Endothelial cell of umbilical vein (primary cell): ENCODE measurements at regions not wholly inside any gene's neighbourhood (a gene's known extent, or its start where the extent isn't known, plus 50 kb on each side); places are given as distances from the start of the nearest gene placed in this dataset.

Experiments used
- BruUV-seq: library from RNA; stranded (reverse); fragments of 400-500 nt; replicated peaks from 2 replicates; lab custom pipeline; 2021; lab: Mats Ljungman, UMichigan
- CTCF ChIA-PET: fragments of 300-600, 350-600 bp; sonication (Branson Sonifier 250); formaldehyde crosslinking; loops from one replicate; lab custom pipeline; 2021; ENCODE audit warnings: antibody characterized with exemption, inconsistent platforms; lab: Charles Lee
- POLR2A ChIA-PET: fragments of 300-600, 350-600 bp; sonication (Branson Sonifier 250); formaldehyde crosslinking; loops from one replicate; lab custom pipeline; 2021; ENCODE audit warnings: antibody characterized with exemption, inconsistent platforms; lab: Charles Lee
- DNase-seq: peaks from one replicate; pipeline ENCODE4 v3.0.0-alpha.2; 2011; ENCODE audit warnings: low read depth, low spot score
- FAIRE-seq: peaks from 2 replicates; lab custom pipeline; 2011; peaks lifted over from hg19 to GRCh38; lab: Jason Lieb, UNC
- H2AFZ ChIP-seq: 2 replicates; pipeline ENCODE4 v1.6.0; 2012; ENCODE audit warnings: low read depth, low read length, control low read depth, inconsistent platforms
- H3K27ac ChIP-seq: 2 replicates; pipeline ENCODE4 v1.5.1; 2011; ENCODE audit warnings: low read depth, mild to moderate bottlenecking, control low read depth, low read length, moderate library complexity; ENCODE audit not compliant: insufficient read depth
- H3K27me3 ChIP-seq, 2 experiments: 2 replicates each; pipeline versions ENCODE4 v1.6.0 to v1.6.1; 2011; ENCODE audit warnings: low read length in 2 of 2, mixed read lengths in 1 of 2; ENCODE audit not compliant: control insufficient read depth in 2 of 2, insufficient read depth in 2 of 2
- H3K36me3 ChIP-seq, 2 experiments: 2 replicates in 1 of 2; 3 replicates in 1 of 2; pipeline ENCODE4 v1.5.1; 2011; ENCODE audit warnings: low read length in 2 of 2, mild to moderate bottlenecking in 1 of 2, moderate library complexity in 1 of 2; ENCODE audit not compliant: control insufficient read depth in 2 of 2, insufficient read depth in 2 of 2; ENCODE audit errors: extremely low read depth in 1 of 2
- H3K4me1 ChIP-seq: 3 replicates; pipeline ENCODE4 v1.5.1; 2011; ENCODE audit warnings: mild to moderate bottlenecking, low read length; ENCODE audit not compliant: control insufficient read depth, insufficient read depth; ENCODE audit errors: extremely low read depth
- H3K4me2 ChIP-seq: 2 replicates; pipeline ENCODE4 v1.6.1; 2011; ENCODE audit warnings: low read length, control low read depth, mixed read lengths; ENCODE audit not compliant: insufficient read depth
- H3K4me3 ChIP-seq, 3 experiments: fragments of 200-600 bp in 1 of 3; sonication (generic), shearing (Covaris generic) in 1 of 3; replicated peaks in 1 of 3; 2 replicates each; pipeline ENCODE4 v1.5.1; 2011 to 2016; ENCODE audit warnings: control low read depth in 3 of 3, low read length in 3 of 3, mild to moderate bottlenecking in 2 of 3, inconsistent platforms in 1 of 3, low read depth in 1 of 3, moderate library complexity in 1 of 3; ENCODE audit not compliant: insufficient read depth in 1 of 3
- H3K79me2 ChIP-seq: 2 replicates; pipeline ENCODE4 v1.6.0; 2012; ENCODE audit warnings: low read length, inconsistent platforms; ENCODE audit not compliant: control insufficient read depth, insufficient read depth
- H3K9ac ChIP-seq: replicated peaks from 2 replicates; pipeline ENCODE3; 2011; ENCODE audit warnings: low read length, control low read depth; ENCODE audit not compliant: insufficient read depth; ENCODE audit errors: extremely low read depth
- H3K9me1 ChIP-seq: replicated peaks from 3 replicates; pipeline ENCODE4 v1.6.0; 2011; ENCODE audit warnings: mild to moderate bottlenecking, low read length; ENCODE audit not compliant: control insufficient read depth, insufficient read depth; ENCODE audit errors: extremely low read depth
- H3K9me3 ChIP-seq: replicated peaks from 2 replicates; pipeline ENCODE4 v1.5.1; 2012; ENCODE audit warnings: low read length, inconsistent platforms; ENCODE audit not compliant: control insufficient read depth, insufficient read depth
- H4K20me1 ChIP-seq: replicated peaks from 2 replicates; pipeline ENCODE3; 2011; ENCODE audit warnings: mild to moderate bottlenecking, low read length; ENCODE audit not compliant: control insufficient read depth, insufficient read depth; ENCODE audit errors: extremely low read depth
- EZH2 ChIP-seq: IDR thresholded peaks from 2 replicates; pipeline ENCODE4 v1.6.1; 2012; ENCODE audit warnings: borderline replicate concordance, low read depth, mild to moderate bottlenecking, moderate library complexity, low read length, inconsistent platforms; ENCODE audit not compliant: severe bottlenecking
- JUN ChIP-seq: IDR thresholded peaks from 2 replicates; pipeline ENCODE4 v1.6.1; 2011; ENCODE audit warnings: borderline replicate concordance, low read depth; ENCODE audit not compliant: insufficient read length, insufficient read depth
- MYC ChIP-seq: IDR thresholded peaks from one replicate; pipeline ENCODE4 v1.6.1; 2011; ENCODE audit warnings: mild to moderate bottlenecking, low read depth, low read length
- dilution Hi-C: fragments of 300-500 bp; cut with MboI; formaldehyde crosslinking; loops from one replicate; pipeline ENCODE4 v1.15.0; 2019; ENCODE audit warnings: low sequenced_read_pairs; ENCODE audit not compliant: extremely low pct_ligation_motif_present
- intact Hi-C: fragments of 100-400 bp; cut with micrococcal nuclease; formaldehyde crosslinking; loops from one replicate; pipeline ENCODE4 v1.10.0; 2022
- TF ChIP-seq, protein P1 (sequence below): IDR thresholded peaks from 2 replicates; pipeline ENCODE4 v1.6.1; 2011; ENCODE audit not compliant: insufficient read depth, insufficient read length

DNA sequence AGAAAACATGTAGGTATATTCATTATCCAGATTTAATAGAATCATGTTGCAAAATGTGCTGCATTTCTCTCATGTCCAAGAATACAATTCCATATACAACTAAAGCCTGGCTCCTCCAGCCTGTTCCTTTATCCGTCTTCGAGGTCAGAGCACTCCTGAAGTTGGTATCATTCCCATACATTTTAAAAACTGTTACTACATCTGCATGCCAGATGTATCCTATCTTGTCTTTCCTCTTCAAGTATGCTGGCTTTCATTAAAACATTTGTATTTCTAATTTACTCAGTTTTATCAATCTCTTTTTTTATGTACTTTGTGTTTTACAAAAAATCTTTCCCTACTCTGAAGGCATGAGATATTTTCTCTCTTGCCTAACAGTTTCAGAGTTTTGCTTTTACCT lies 536.6 kb upstream of the USP24 start:
- no peak overlapping the region for H3K4me3 ChIP-seq
- H3K36me3 ChIP-seq = no peaks in the 10 kb centered on the region
- dilution Hi-C loops = no loop called here
- no peak overlapping the region for H3K4me2 ChIP-seq
- ChIA-PET POLR2A (no interaction called here), CTCF (no interaction called here)
- DNase-seq (no peak), FAIRE-seq (no peak)
- no TSS peak for BruUV-seq
- H3K9me3 ChIP-seq = no peaks in the 10 kb centered on the region
- H3K27me3 ChIP-seq = no peaks in the 10 kb centered on the region
- no peak overlapping the region for H3K27ac ChIP-seq
- H3K9me1 ChIP-seq = no peaks in the 10 kb centered on the region
- H3K9ac ChIP-seq = no peak overlapping the region
- no peaks in the 10 kb centered on the region for H3K4me1 ChIP-seq
- H3K79me2 ChIP-seq = no peaks in the 10 kb centered on the region
- H2AFZ ChIP-seq = no peak overlapping the region
- no peaks in the 10 kb centered on the region for H4K20me1 ChIP-seq
- intact Hi-C loops = no loop called here
- TF ChIP-seq, protein P1, sequence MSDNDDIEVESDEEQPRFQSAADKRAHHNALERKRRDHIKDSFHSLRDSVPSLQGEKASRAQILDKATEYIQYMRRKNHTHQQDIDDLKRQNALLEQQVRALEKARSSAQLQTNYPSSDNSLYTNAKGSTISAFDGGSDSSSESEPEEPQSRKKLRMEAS = no peak
- TF ChIP-seq JUN = no peak
- TF ChIP-seq MYC = no peak

DNA sequence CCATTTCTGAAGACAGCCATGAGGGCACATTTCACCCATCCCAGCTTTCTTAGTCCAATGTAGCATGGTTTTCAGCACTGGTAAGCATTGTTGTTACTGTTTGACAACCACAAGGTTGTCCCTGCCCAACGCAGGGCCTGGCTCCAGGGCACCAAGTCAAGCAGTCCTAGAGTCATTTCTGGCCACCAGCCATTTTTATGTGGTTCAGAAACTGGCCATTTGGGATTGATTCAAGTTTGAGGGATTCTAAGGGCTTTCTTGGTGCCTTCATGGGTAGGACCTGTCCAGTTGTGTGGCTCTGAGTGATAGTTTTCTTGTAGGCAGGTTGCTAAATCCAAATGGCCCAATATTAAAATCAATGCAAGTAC lies 535.4 kb upstream of the USP24 start:
- no peaks in the 10 kb centered on the region for H4K20me1 ChIP-seq
- no peaks in the 10 kb centered on the region for H3K4me1 ChIP-seq
- FAIRE-seq (no peak), DNase-seq (no peak)
- ChIA-PET CTCF (no interaction called here), POLR2A (no interaction called here)
- no peak overlapping the region for H3K9ac ChIP-seq
- intact Hi-C loops = no loop called here
- H3K27ac ChIP-seq = no peak overlapping the region
- no peaks in the 10 kb centered on the region for H3K36me3 ChIP-seq
- no peaks in the 10 kb centered on the region for H3K79me2 ChIP-seq
- H3K4me2 ChIP-seq = no peak overlapping the region
- H3K27me3 ChIP-seq = no peaks in the 10 kb centered on the region
- no peaks in the 10 kb centered on the region for H3K9me1 ChIP-seq
- no peak for TF ChIP-seq EZH2
- no TSS peak for BruUV-seq
- dilution Hi-C loops = no loop called here
- no peak overlapping the region for H3K4me3 ChIP-seq
- no peak overlapping the region for H2AFZ ChIP-seq
- no peaks in the 10 kb centered on the region for H3K9me3 ChIP-seq
